D721Med (cell line): ENCODE measurements at regions not wholly inside any gene's neighbourhood (a gene's known extent, or its start where the extent isn't known, plus 50 kb on each side); places are given as distances from the start of the nearest gene placed in this dataset.

ENCODE experiments used
- DNase-seq: peaks from one replicate; pipeline ENCODE4 v3.0.0; 2011; ENCODE audit warnings: low spot score; ENCODE audit not compliant: insufficient read length
- FAIRE-seq: peaks from 2 replicates; lab custom pipeline; 2011; peaks lifted over from hg19 to GRCh38; lab: Jason Lieb, UNC
- CTCF ChIP-seq: IDR thresholded peaks from 2 replicates; pipeline ENCODE4 v1.5.1; 2012; ENCODE audit warnings: mild to moderate bottlenecking, control low read depth; ENCODE audit not compliant: insufficient read depth; ENCODE audit errors: missing control alignments

GRCh38 chr15:70383856-70384255, 286.1 kb upstream of the TLE3 start:
- DNase-seq = no peak
- TF ChIP-seq CTCF = no peak
- no peak for FAIRE-seq

- no peak for FAIRE-seq
- no peak for DNase-seq
- no peak for TF ChIP-seq CTCF
Measured at GRCh38 chr15:70382762-70383458, 285.2 kb upstream of the TLE3 start.

GRCh38 chr15:70382009-70382749, 284.5 kb upstream of the TLE3 start:
- DNase-seq (no peak), FAIRE-seq (no peak)
- no peak for TF ChIP-seq CTCF

GRCh38 chr15:70379938-70380883, 282.5 kb upstream of the TLE3 start:
- TF ChIP-seq CTCF = no peak
- FAIRE-seq (no peak), DNase-seq (no peak)

- DNase-seq (no peak), FAIRE-seq (no peak)
- no peak for TF ChIP-seq CTCF
Measured at GRCh38 chr15:70379134-70379533, 281.4 kb upstream of the TLE3 start.

GRCh38 chr15:70378126-70379031, 280.7 kb upstream of the TLE3 start:
- no peak for FAIRE-seq
- no peak for TF ChIP-seq CTCF
- DNase-seq = no peak
